Left lung (tissue), 4 donors: ENCODE measurements at regions not wholly inside any gene's neighbourhood (a gene's known extent, or its start where the extent isn't known, plus 50 kb on each side); places are given as distances from the start of the nearest gene placed in this dataset.

Source experiments
- ATAC-seq: fragments of 200-7000 bp; cut with Tn5 transposase; one replicate; pipeline ENCODE4 v1.9.1; 2020; ENCODE audit warnings: moderate library complexity
- DNase-seq, 4 donors: peaks; one replicate each; pipeline ENCODE4 v3.0.0-alpha.2; 2013 to 2020
- H3K27ac ChIP-seq, 2 donors: fragments of 200-600 bp; sonication (generic) in 1 of 2; one replicate each; pipeline versions ENCODE4 v1.5.0 to v1.8.0; 2020 to 2021
- H3K27me3 ChIP-seq, 2 donors: fragments of 200-600 bp; sonication (generic) in 1 of 2; one replicate each; pipeline versions ENCODE4 v1.5.0 to v1.8.0; 2020 to 2021
- H3K36me3 ChIP-seq, 2 donors: fragments of 200-600 bp; sonication (generic) in 1 of 2; one replicate each; pipeline versions ENCODE4 v1.5.0 to v1.8.0; 2020 to 2021
- H3K4me1 ChIP-seq, 2 donors: fragments of 200-600 bp; one replicate each; pipeline ENCODE4 v1.8.0; 2021
- H3K4me3 ChIP-seq, 2 donors: fragments of 200-600 bp; sonication (generic) in 1 of 2; one replicate each; pipeline versions ENCODE4 v1.5.0 to v1.8.0; 2020 to 2021; ENCODE audit warnings: mild to moderate bottlenecking in 1 of 2
- H3K9me3 ChIP-seq, 2 donors: fragments of 200-600 bp; sonication (generic) in 1 of 2; one replicate each; pipeline versions ENCODE4 v1.5.0 to v1.8.0; 2020 to 2021
- CTCF ChIP-seq, 2 donors: fragments of 200-600 bp; sonication (generic) in 1 of 2; IDR thresholded peaks; one replicate each; pipeline versions ENCODE4 v1.5.0 to v1.8.0; 2021; ENCODE audit warnings: antibody characterized with exemption in 2 of 2
- intact Hi-C, 2 donors: fragments of 100-400 bp; cut with DNase I; formaldehyde crosslinking; loops; one replicate each; pipeline versions ENCODE4 v1.11.2 to v1.14.2; 2022
- donor health status: DM: no; HTN: yes; CAD: no.
- donor health status: DM: no; HTN: no; CAD: no.

DNA sequence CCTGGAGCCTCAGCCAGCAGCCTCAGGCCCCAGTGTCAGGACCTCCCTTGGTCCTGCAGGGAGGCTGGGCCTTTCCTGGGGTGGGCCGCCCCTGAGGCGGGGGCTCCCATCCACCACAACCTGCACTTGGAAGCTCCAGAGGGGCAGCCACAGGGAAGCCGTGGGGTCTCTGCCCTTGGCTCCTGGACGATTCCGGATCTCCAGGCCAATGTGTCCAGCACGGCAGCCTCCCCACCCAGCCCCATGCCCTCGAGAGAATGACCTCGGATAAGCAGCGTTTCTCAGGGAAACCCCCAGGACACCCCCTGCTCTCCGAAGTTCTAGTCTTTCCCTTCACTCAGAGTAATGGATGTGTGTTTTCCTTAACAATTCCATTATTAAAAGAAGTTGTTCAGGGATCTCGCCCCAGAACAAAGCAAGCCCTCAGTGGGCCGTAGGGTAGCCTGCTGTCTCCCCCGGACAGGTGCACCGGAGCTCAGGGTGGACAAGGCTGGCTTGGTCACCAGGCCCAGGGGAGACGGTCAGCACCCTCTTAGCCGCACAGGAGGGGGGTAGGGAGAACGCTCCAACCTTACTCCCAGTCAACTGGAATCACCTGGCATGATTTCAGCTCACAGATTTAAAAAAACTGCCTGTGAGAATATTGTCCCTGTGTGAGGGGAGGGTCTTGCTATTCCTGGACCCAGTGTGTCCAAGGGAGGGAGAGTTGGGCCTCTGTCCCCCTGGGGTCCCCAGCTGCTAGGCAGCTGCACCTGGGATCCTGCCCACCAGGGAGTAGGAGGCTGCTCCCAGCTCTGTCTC lies 72.2 kb upstream of the OTOS start:
- DNase-seq = peak in 1 of 4 donors; percentile 23

DNA sequence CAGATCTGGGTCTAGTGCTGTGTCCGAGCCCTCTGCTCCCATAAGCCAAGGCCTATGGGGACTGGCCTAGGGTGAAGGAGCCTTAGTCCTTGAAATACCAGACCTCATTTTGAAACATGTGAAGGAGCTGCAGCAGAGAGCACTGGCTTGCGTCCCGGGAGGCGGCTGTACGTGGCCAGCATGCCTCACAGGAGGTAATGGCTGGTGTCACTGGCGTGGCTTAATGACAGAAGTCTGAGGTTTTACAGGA lies 72.7 kb upstream of the OTOS start:
- intact Hi-C loops = no loop called here
- Histone ChIP-seq H3K36me3 (no peaks in the 10 kb centered on the region), H3K9me3 (no peaks in the 10 kb centered on the region), H3K27ac (no peak overlapping the region), H3K27me3 (peaks cover 0 to 6% of the 10 kb centered on the region in 2 donors), H3K4me3 (no peak overlapping the region), H3K4me1 (no peaks in the 10 kb centered on the region)
- ATAC-seq (peak; percentile 84), DNase-seq (peak in 1 of 4 donors; percentile 47)
- no peak for TF ChIP-seq CTCF (IDR thresholded peaks at IDR 0.05)

More for the DNA sequence above, 72.2 kb upstream of the OTOS start:
- Histone ChIP-seq H3K4me3 (no peak overlapping the region), H3K4me1 (no peaks in the 10 kb centered on the region), H3K36me3 (no peaks in the 10 kb centered on the region), H3K27ac (no peak overlapping the region), H3K9me3 (no peaks in the 10 kb centered on the region), H3K27me3 (peaks cover 0 to 6% of the 10 kb centered on the region in 2 donors)
- no peak for TF ChIP-seq CTCF (IDR thresholded peaks at IDR 0.05)
- intact Hi-C loops = no loop called here
- ATAC-seq = no peak

DNA sequence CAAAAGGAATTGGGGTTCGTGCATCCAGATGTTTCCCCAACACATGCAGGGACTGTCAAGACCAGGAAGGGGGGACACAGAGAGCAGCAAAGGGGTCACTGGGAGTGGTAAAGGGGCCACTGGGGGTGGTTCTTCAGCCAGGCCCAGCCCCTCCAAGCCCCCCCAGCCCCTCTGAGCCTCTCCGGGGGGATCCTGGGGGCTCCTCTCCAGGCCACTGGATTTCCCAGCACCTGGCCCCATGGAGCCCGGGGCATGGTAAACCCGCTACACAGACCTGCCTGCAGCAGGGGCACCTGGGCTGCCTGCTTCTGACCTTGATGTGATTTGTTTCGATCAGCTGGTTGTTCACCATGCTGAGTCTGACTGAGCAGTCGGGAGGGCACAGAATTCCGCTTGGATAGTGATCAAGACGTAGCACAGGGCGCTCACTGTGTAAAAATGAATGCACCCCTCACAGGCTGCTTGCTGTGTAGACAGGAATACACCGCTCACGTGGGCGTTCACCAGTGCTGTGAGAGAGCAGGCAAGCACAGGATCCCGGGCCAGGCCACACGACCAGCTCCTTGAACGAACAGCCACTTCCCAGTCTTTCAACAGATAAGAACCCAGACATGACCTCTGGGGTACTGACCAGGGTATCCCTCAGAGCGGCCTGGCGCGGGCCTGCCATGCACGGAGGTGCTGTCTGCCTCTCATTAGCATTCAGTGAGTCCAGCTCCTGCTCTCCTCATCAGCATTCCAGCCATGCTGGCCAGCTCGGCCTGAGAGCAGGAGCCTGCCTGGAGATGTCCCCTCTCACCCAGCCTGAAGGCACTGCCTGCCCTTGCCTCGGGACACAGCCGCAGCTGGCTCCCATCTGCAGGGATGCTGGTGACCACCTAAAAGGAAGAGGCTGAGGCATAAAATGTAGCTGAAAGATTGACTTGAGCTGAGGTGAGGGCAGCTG lies 73.3 kb upstream of the OTOS start:
- Histone ChIP-seq H3K27me3 (peaks cover 0 to 6% of the 10 kb centered on the region in 2 donors), H3K4me3 (no peak overlapping the region), H3K27ac (no peak overlapping the region), H3K9me3 (no peaks in the 10 kb centered on the region), H3K36me3 (no peaks in the 10 kb centered on the region), H3K4me1 (no peaks in the 10 kb centered on the region)
- peak in 1 of 4 donors; percentile 22 for DNase-seq
- ATAC-seq = no peak
- TF ChIP-seq CTCF (IDR thresholded peaks at IDR 0.05) = no peak
- intact Hi-C loops = no loop called here

DNA sequence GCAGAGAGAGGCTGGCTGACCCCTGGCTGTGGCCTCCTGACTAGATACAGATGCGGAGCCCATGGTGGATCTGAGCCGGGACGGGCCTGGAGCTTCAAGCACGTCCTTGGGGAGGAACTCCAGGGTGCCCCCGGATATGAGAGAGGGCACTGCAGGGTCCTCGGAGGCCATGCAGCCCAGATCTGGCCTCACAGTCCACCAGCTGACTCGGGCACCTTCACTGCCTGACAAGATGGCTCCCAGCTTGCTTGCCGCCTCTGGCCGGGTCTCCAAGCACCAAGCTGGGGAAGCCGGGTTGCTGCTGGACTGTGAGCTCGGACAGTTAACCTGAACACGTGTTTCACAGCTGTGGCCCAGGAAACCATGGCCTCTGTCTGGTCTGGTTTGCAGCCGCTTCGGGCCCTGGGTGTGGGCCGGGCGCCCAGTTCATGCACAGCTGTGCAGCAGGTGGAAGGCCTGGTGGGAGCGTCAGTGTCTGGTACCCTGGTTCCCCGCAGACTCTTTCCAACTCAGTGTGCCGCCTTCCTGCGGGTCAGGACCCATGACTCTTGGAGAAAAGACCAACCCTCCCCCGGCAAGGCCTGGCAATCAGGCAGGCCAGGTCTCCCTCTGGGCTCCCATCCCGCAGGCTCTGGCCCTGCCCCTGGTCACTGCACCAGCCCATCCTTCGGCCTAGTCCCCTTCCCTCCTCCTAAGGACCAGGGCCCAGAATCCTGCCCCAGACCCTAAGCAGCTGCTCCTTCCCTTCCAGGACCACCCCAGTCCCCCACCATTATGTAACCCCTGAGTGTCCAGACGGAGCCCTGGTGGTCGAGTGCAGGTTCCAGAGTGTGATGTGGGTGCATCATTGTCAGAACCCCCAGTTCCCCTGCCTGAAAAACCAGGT lies 74.6 kb upstream of the OTOS start:
- Histone ChIP-seq H3K9me3 (no peaks in the 10 kb centered on the region), H3K4me1 (no peaks in the 10 kb centered on the region), H3K27ac (no peak overlapping the region), H3K36me3 (no peaks in the 10 kb centered on the region), H3K27me3 (peaks cover 0 to 6% of the 10 kb centered on the region in 2 donors), H3K4me3 (no peak overlapping the region)
- ATAC-seq = no peak
- DNase-seq = peak in 1 of 4 donors; percentile 29
- intact Hi-C loops = no loop called here
- no peak for TF ChIP-seq CTCF (IDR thresholded peaks at IDR 0.05)
